Hepatocyte (in vitro differentiated cells): ENCODE measurements at regions not wholly inside any gene's neighbourhood (a gene's known extent, or its start where the extent isn't known, plus 50 kb on each side); places are given as distances from the start of the nearest gene placed in this dataset.

Experiments
- EZH2phosphoT487 ChIP-seq: fragments of 200-600 bp; sonication (generic); IDR thresholded peaks from one replicate; pipeline ENCODE4 v1.6.1; 2018; ENCODE audit warnings: antibody characterized with exemption, mild to moderate bottlenecking, low read depth, moderate library complexity; ENCODE audit not compliant: unreplicated experiment, severe bottlenecking
- TF ChIP-seq, protein P1 (sequence below): fragments of 200-600 bp; sonication (generic); IDR thresholded peaks from 2 replicates; pipeline ENCODE4 v1.5.1; 2016; ENCODE audit warnings: antibody characterized with exemption, mild to moderate bottlenecking; ENCODE audit not compliant: poor library complexity

DNA sequence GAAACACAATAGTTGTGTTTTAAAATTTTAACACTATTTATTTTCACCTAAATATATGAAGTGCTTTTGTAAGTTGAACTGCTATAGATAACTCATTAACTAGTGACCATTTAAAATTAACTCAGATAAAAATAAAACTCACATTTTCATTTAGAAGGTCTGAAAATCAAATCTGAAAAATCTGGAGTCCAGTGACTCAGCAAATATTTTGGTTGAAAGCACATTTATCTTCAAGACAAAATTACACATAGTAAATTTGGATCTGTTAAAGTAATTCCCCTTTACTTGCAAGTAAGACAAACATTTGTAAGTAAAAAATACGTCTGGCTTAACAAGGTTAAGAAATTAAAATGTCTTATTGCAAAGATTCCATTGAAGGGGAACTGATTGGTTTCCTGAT is 589.1 kb downstream of the TRIML1 start:
- TF ChIP-seq EZH2phosphoT487: no peak
- TF ChIP-seq, protein P1, sequence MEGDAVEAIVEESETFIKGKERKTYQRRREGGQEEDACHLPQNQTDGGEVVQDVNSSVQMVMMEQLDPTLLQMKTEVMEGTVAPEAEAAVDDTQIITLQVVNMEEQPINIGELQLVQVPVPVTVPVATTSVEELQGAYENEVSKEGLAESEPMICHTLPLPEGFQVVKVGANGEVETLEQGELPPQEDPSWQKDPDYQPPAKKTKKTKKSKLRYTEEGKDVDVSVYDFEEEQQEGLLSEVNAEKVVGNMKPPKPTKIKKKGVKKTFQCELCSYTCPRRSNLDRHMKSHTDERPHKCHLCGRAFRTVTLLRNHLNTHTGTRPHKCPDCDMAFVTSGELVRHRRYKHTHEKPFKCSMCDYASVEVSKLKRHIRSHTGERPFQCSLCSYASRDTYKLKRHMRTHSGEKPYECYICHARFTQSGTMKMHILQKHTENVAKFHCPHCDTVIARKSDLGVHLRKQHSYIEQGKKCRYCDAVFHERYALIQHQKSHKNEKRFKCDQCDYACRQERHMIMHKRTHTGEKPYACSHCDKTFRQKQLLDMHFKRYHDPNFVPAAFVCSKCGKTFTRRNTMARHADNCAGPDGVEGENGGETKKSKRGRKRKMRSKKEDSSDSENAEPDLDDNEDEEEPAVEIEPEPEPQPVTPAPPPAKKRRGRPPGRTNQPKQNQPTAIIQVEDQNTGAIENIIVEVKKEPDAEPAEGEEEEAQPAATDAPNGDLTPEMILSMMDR: no peak
